ENCODE measurements at regions not wholly inside any gene's neighbourhood (a gene's known extent, or its start where the extent isn't known, plus 50 kb on each side); places are given as distances from the start of the nearest gene placed in this dataset.

GRCh38 chr6:159602431-159603041, 90.5 kb downstream of the SOD2 start:
- no peak for TF ChIP-seq CTCF (IDR thresholded peaks at IDR 0.05)
- no peak for TF ChIP-seq POLR2A (IDR thresholded peaks at IDR 0.05)
